K562 (cell line): ENCODE measurements at regions not wholly inside any gene's neighbourhood (a gene's known extent, or its start where the extent isn't known, plus 50 kb on each side); places are given as distances from the start of the nearest gene placed in this dataset.

ENCODE experiments used
- ATAC-seq: fragments of 200-7000 bp; cut with Tn5 transposase; 3 replicates; pipeline ENCODE4 v1.9.1; 2020; ENCODE audit warnings: moderate library complexity
- BruUV-seq: library from RNA; stranded (reverse); fragments of 400-500 nt; replicated peaks from 2 replicates; lab custom pipeline; 2021; lab: Mats Ljungman, UMichigan
- CTCF ChIA-PET: fragments of 300-600 bp; formaldehyde crosslinking; extraction: SDS; loops from one replicate; lab custom pipeline; 2021; ENCODE audit warnings: low intra/inter-chr PET ratio; lab: Yijun Ruan, JAX
- POLR2A ChIA-PET: fragments of 300-600, 350-650 bp; sonication (Branson Sonifier 250); formaldehyde crosslinking; extraction: SDS; loops from one replicate; lab custom pipeline; 2021; ENCODE audit warnings: antibody characterized with exemption, inconsistent platforms; lab: Yijun Ruan, JAX
- DNase-seq, 4 experiments: peaks; one replicate each; pipeline versions ENCODE4 v3.0.0 to v3.0.0-alpha.2; 2011 to 2018; ENCODE audit warnings: low spot score in 3 of 4, mixed read lengths in 3 of 4; ENCODE audit errors: extremely low read depth in 1 of 4
- FAIRE-seq: peaks from 2 replicates; lab custom pipeline; 2011; peaks lifted over from hg19 to GRCh38; lab: Jason Lieb, UNC
- H2AFZ ChIP-seq: 2 replicates; pipeline ENCODE4 v1.6.0; 2011; ENCODE audit warnings: low read depth, low read length, control low read depth, inconsistent platforms
- H3K27ac ChIP-seq: fragments of 200-600 bp; 3 replicates; pipeline ENCODE4 v1.8.0; 2011; ENCODE audit warnings: low read depth, mild to moderate bottlenecking, control low read depth, inconsistent platforms, low read length, moderate library complexity, mixed read lengths; ENCODE audit errors: extremely low read depth
- H3K27me3 ChIP-seq, 2 experiments: fragments of 300-600 bp in 1 of 2; 2 replicates in 1 of 2; 3 replicates in 1 of 2; pipeline versions ENCODE4 v1.6.0 to v1.8.0; 2011; ENCODE audit warnings: inconsistent platforms in 2 of 2, low read length in 2 of 2, mild to moderate bottlenecking in 1 of 2, mixed read lengths in 1 of 2, moderate library complexity in 1 of 2; ENCODE audit not compliant: control insufficient read depth in 2 of 2, insufficient read depth in 2 of 2
- H3K36me3 ChIP-seq: fragments of 300-600 bp; 3 replicates; pipeline ENCODE4 v1.8.0; 2011; ENCODE audit warnings: mild to moderate bottlenecking, low read length, inconsistent platforms; ENCODE audit not compliant: control insufficient read depth, insufficient read depth
- H3K4me1 ChIP-seq, 2 experiments: fragments of 200-600 bp in 1 of 2; replicated peaks in 1 of 2; 2 replicates in 1 of 2; 3 replicates in 1 of 2; pipeline versions ENCODE4 v1.5.1 to v1.8.0; 2011; ENCODE audit warnings: inconsistent platforms in 2 of 2, low read length in 2 of 2, mild to moderate bottlenecking in 1 of 2, mixed read lengths in 1 of 2, moderate library complexity in 1 of 2; ENCODE audit not compliant: control insufficient read depth in 2 of 2, insufficient read depth in 2 of 2
- H3K4me2 ChIP-seq: 2 replicates; pipeline ENCODE4 v1.6.1; 2011; ENCODE audit warnings: low read length, control low read depth, inconsistent platforms, mixed read lengths; ENCODE audit not compliant: insufficient read depth
- H3K4me3 ChIP-seq: fragments of 200-600 bp; sonication (generic), shearing (Covaris generic); 2 replicates; pipeline ENCODE4 v1.5.1; 2016; ENCODE audit warnings: control low read depth, inconsistent platforms
- H3K79me2 ChIP-seq: fragments of 200-600 bp; 3 replicates; pipeline ENCODE4 v1.8.0; 2011; ENCODE audit warnings: low read length, inconsistent platforms; ENCODE audit not compliant: control insufficient read depth, insufficient read depth
- H3K9ac ChIP-seq, 2 experiments: 2 replicates each; pipeline versions ENCODE4 v1.6.0 to v1.6.1; 2011; ENCODE audit warnings: low read depth in 2 of 2, low read length in 2 of 2, control low read depth in 1 of 2, inconsistent platforms in 1 of 2, mild to moderate bottlenecking in 1 of 2, mixed read lengths in 1 of 2; ENCODE audit not compliant: insufficient read depth in 1 of 2
- H3K9me1 ChIP-seq: one replicate; pipeline ENCODE4 v1.6.0; 2011; ENCODE audit warnings: inconsistent platforms, mild to moderate bottlenecking, low read length, moderate library complexity; ENCODE audit not compliant: control insufficient read depth, insufficient read depth
- H3K9me3 ChIP-seq: replicated peaks from 2 replicates; pipeline ENCODE4 v1.5.1; 2011; ENCODE audit warnings: low read depth, low read length, inconsistent platforms; ENCODE audit not compliant: control insufficient read depth, insufficient read depth
- H4K20me1 ChIP-seq: replicated peaks from 2 replicates; pipeline ENCODE4 v1.6.1; 2011; ENCODE audit warnings: low read length, inconsistent platforms, mixed read lengths; ENCODE audit not compliant: control insufficient read depth, insufficient read depth
- HDAC1 ChIP-seq, 2 experiments: fragments of 450-650 bp; IDR thresholded peaks; 2 replicates each; pipeline ENCODE4 v1.6.1; 2016 to 2017; ENCODE audit warnings: inconsistent platforms in 1 of 2, mild to moderate bottlenecking in 1 of 2, moderate library complexity in 1 of 2
- NKRF ChIP-seq: fragments of 450-650 bp; IDR thresholded peaks from 2 replicates; pipeline ENCODE4 v1.6.1; 2016; ENCODE audit warnings: borderline replicate concordance
- OTX1 ChIP-seq: fragments of 450-650 bp; formaldehyde crosslinking; IDR thresholded peaks from 2 replicates; pipeline ENCODE4 v1.4.0; 2022; ENCODE audit warnings: mild to moderate bottlenecking
- RBM25 ChIP-seq: fragments of 200-400 bp; formaldehyde crosslinking; IDR thresholded peaks from 2 replicates; pipeline ENCODE4 v1.6.1; 2018; ENCODE audit warnings: low read length, low read depth, moderate library complexity; ENCODE audit not compliant: severe bottlenecking
- USF1 ChIP-seq: sonication (generic); formaldehyde crosslinking; IDR thresholded peaks from 2 replicates; pipeline ENCODE4 v1.9.0; 2022; ENCODE audit warnings: mild to moderate bottlenecking, missing genetic modification reagents
- WGBS: fragments of 100-300 bp; shearing (Covaris generic); methylation state at CpG from one replicate; pipeline ENCODE4 v1.1.6; 2016; ENCODE audit warnings: low coverage, mixed read lengths; ENCODE audit not compliant: insufficient coverage; ENCODE audit errors: missing lambda C conversion rate; 5-methylcytosine and 5-hydroxymethylcytosine counted together
- in situ Hi-C: fragments of 300-500 bp; cut with MboI; formaldehyde crosslinking; loops from 4 replicates; pipeline ENCODE4 v1.15.0; 2018; ENCODE audit warnings: inconsistent platforms, mixed read lengths
- intact Hi-C: fragments of 100-400 bp; cut with micrococcal nuclease; formaldehyde crosslinking; loops from 2 replicates; pipeline ENCODE4 v1.14.2; 2022
- TF ChIP-seq, protein P1 (sequence below): fragments of 450-650 bp; formaldehyde crosslinking; conservative IDR thresholded peaks from 2 replicates; pipeline ENCODE4 v1.4.0; 2022; ENCODE audit warnings: mild to moderate bottlenecking, missing genetic modification characterization
- TF ChIP-seq, protein P2 (sequence below): IDR thresholded peaks from 2 replicates; pipeline ENCODE4 v1.6.1; 2011; ENCODE audit warnings: borderline replicate concordance, low read depth, mild to moderate bottlenecking, moderate library complexity, low read length; ENCODE audit not compliant: insufficient read depth, poor library complexity, severe bottlenecking

DNA sequence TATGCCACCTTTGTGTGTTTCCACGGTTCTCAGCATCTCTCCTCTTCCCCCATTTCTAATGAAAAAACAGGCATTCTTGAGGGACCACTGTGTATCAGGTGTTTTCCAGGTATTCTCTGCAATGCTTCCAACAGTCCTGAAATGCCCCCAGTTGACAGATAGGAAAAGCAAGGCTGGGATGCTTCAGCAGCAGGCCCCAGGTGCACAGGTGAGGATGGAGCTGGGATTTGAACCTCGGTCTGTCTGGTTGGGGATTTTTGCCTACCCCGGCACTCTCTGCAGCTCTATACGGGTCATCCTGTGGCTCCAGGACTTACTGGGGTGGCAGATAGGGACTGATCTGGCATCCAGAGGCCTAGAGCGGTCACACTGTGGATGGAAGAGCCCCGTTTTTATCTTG lies 180.5 kb upstream of the GSE1 start:
- WGBS: 39% methylated on average over 6 of the region's 6 CpGs
- no peaks in the 10 kb centered on the region for H3K36me3 ChIP-seq
- no peaks in the 10 kb centered on the region for H3K27me3 ChIP-seq
- peaks cover 3% of the 10 kb centered on the region; the same call in 1 of the 2 replicates for H4K20me1 ChIP-seq
- intact Hi-C loops (no loop called here), in situ Hi-C loops (no loop called here)
- no peak overlapping the region for H2AFZ ChIP-seq
- ATAC-seq (no peak), DNase-seq (no peak), FAIRE-seq (no peak)
- H3K4me1 ChIP-seq: peaks cover 19 to 61% of the 10 kb centered on the region in 2 experiments
- H3K4me3 ChIP-seq: no peak overlapping the region
- no peak overlapping the region for H3K27ac ChIP-seq
- no peak overlapping the region for H3K4me2 ChIP-seq
- ChIA-PET POLR2A (interaction anchor here (0.9 to 1.2 kb wide), 2 partner anchors 10 to 120 kb away, joined by 4 to 5 read pairs; no protein-coding TSS in a partner anchor), CTCF (no interaction called here)
- H3K9ac ChIP-seq: no peak overlapping the region
- TF ChIP-seq RBM25 (peak; percentile 18), USF1 (no peak)
- H3K9me1 ChIP-seq: no peaks in the 10 kb centered on the region
- H3K9me3 ChIP-seq: no peaks in the 10 kb centered on the region
- H3K79me2 ChIP-seq: peaks cover under 1% of the 10 kb centered on the region; the same call in 1 of the 3 replicates
- no TSS peak for BruUV-seq

- in situ Hi-C loops: no loop called here
- intact Hi-C loops: no loop called here
- no peak for ATAC-seq
- TF ChIP-seq, protein P1, sequence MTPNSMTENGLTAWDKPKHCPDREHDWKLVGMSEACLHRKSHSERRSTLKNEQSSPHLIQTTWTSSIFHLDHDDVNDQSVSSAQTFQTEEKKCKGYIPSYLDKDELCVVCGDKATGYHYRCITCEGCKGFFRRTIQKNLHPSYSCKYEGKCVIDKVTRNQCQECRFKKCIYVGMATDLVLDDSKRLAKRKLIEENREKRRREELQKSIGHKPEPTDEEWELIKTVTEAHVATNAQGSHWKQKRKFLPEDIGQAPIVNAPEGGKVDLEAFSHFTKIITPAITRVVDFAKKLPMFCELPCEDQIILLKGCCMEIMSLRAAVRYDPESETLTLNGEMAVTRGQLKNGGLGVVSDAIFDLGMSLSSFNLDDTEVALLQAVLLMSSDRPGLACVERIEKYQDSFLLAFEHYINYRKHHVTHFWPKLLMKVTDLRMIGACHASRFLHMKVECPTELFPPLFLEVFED (CRISPR knock-in tag): 0 out of 2 replicates have a peak, but pooled peaks have one; percentile 33
- TF ChIP-seq HDAC1 (IDR thresholded peaks at IDR 0.05) (peak in 1 of 2 experiments; percentile 87; a peak in 2 of 4 replicates), OTX1 (0 out of 2 replicates have a peak, but pooled peaks have one; percentile 60), NKRF (0 out of 2 replicates have a peak, but pooled peaks have one; percentile 22), USF1 (no peak)
- TF ChIP-seq, protein P2, sequence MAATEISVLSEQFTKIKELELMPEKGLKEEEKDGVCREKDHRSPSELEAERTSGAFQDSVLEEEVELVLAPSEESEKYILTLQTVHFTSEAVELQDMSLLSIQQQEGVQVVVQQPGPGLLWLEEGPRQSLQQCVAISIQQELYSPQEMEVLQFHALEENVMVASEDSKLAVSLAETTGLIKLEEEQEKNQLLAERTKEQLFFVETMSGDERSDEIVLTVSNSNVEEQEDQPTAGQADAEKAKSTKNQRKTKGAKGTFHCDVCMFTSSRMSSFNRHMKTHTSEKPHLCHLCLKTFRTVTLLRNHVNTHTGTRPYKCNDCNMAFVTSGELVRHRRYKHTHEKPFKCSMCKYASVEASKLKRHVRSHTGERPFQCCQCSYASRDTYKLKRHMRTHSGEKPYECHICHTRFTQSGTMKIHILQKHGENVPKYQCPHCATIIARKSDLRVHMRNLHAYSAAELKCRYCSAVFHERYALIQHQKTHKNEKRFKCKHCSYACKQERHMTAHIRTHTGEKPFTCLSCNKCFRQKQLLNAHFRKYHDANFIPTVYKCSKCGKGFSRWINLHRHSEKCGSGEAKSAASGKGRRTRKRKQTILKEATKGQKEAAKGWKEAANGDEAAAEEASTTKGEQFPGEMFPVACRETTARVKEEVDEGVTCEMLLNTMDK: no peak
Measured at GRCh38 chr16:85433477-85433876, 179.6 kb upstream of the GSE1 start.

More at GRCh38 chr16:85433477-85433876, 179.6 kb upstream of the GSE1 start:
- Histone ChIP-seq H3K4me1 (peaks cover 26 to 64% of the 10 kb centered on the region in 2 experiments), H2AFZ (no peak overlapping the region), H3K27ac (no peak overlapping the region), H3K9me1 (no peaks in the 10 kb centered on the region), H4K20me1 (0 out of 2 replicates have a peak, but pooled peaks cover 3% of the 10 kb centered on the region), H3K9me3 (no peaks in the 10 kb centered on the region), H3K79me2 (peaks cover 4% of the 10 kb centered on the region; the same call in 1 of the 3 replicates), H3K36me3 (no peaks in the 10 kb centered on the region), H3K4me3 (no peak overlapping the region), H3K27me3 (no peaks in the 10 kb centered on the region), H3K9ac (no peak overlapping the region), H3K4me2 (no peak overlapping the region)
- BruUV-seq: no TSS peak
- POLR2A ChIA-PET: no interaction called here
- FAIRE-seq (no peak), DNase-seq (no peak)
- CTCF ChIA-PET: no interaction called here
- 13% methylated on average over 1 of the region's 1 CpG for WGBS
